Nephron (organoid): ENCODE measurements at regions not wholly inside any gene's neighbourhood (a gene's known extent, or its start where the extent isn't known, plus 50 kb on each side); places are given as distances from the start of the nearest gene placed in this dataset.
A peak's percentile ranks its signal among the peaks of the same experiment; 100 is the strongest.

Source experiments
- H3K27ac Mint-ChIP-seq, 3 experiments: 2 replicates each; pipeline ENCODE4 v1.8.0; 2020; ENCODE audit warnings: mixed read lengths in 3 of 3, mild to moderate bottlenecking in 2 of 3, moderate library complexity in 1 of 3
- H3K27me3 Mint-ChIP-seq: 2 replicates; pipeline ENCODE4 v1.8.0; 2021; ENCODE audit warnings: low read depth, mild to moderate bottlenecking, moderate library complexity, mixed read lengths
- H3K36me3 Mint-ChIP-seq: 2 replicates; pipeline ENCODE4 v1.8.0; 2020; ENCODE audit warnings: low read depth, mixed read lengths
- H3K4me1 Mint-ChIP-seq: 2 replicates; pipeline ENCODE4 v1.8.0; 2020; ENCODE audit warnings: mixed read lengths
- H3K4me3 Mint-ChIP-seq, 3 experiments: 2 replicates each; pipeline ENCODE4 v1.8.0; 2020; ENCODE audit warnings: mild to moderate bottlenecking in 3 of 3, mixed read lengths in 3 of 3, moderate library complexity in 2 of 3
- H3K9me3 Mint-ChIP-seq: 2 replicates; pipeline ENCODE4 v1.8.0; 2020; ENCODE audit warnings: mixed read lengths
- TF ChIP-seq, protein P1 (sequence below), 3 experiments: fragments of 200-600 bp; sonication (generic); IDR thresholded peaks; one replicate each; pipeline ENCODE4 v1.5.0; 2021; ENCODE audit warnings: antibody characterized with exemption in 3 of 3; ENCODE audit not compliant: unreplicated experiment in 3 of 3

DNA sequence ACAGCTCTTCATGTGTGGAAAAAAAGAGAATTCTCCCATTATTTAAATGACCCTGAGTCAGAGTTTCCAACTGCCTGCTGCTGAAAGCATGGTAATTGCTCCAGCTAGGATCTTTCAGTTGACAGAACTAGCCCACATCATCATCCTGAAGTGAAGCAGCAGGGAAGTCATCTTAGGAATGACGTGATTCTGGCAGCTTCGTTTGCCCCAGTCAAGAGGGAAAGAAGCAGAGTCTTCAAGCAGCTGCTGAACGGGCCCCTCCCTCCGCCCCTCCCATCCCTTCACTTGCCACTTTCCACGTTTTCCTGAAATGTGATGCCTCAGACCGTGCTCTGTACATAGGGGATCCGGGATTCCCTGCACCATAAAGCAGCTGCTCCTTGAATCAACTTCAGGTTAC lies 455.0 kb upstream of the TMEM132C start:
- peaks cover 16% of the 10 kb centered on the region for H3K4me1 Mint-ChIP-seq
- H3K9me3 Mint-ChIP-seq: no peaks in the 10 kb centered on the region
- H3K36me3 Mint-ChIP-seq: no peaks in the 10 kb centered on the region
- H3K27ac Mint-ChIP-seq: peak overlapping the region in 2 of 3 experiments; percentile 63 to 72
- TF ChIP-seq, protein P1, sequence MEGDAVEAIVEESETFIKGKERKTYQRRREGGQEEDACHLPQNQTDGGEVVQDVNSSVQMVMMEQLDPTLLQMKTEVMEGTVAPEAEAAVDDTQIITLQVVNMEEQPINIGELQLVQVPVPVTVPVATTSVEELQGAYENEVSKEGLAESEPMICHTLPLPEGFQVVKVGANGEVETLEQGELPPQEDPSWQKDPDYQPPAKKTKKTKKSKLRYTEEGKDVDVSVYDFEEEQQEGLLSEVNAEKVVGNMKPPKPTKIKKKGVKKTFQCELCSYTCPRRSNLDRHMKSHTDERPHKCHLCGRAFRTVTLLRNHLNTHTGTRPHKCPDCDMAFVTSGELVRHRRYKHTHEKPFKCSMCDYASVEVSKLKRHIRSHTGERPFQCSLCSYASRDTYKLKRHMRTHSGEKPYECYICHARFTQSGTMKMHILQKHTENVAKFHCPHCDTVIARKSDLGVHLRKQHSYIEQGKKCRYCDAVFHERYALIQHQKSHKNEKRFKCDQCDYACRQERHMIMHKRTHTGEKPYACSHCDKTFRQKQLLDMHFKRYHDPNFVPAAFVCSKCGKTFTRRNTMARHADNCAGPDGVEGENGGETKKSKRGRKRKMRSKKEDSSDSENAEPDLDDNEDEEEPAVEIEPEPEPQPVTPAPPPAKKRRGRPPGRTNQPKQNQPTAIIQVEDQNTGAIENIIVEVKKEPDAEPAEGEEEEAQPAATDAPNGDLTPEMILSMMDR (IDR thresholded peaks at IDR 0.05; ENCODE audit: unreplicated experiment in 3 of 3): no peak
- H3K4me3 Mint-ChIP-seq: peak overlapping the region in 1 of 3 experiments; percentile 4
- H3K27me3 Mint-ChIP-seq: peaks cover 4% of the 10 kb centered on the region

DNA sequence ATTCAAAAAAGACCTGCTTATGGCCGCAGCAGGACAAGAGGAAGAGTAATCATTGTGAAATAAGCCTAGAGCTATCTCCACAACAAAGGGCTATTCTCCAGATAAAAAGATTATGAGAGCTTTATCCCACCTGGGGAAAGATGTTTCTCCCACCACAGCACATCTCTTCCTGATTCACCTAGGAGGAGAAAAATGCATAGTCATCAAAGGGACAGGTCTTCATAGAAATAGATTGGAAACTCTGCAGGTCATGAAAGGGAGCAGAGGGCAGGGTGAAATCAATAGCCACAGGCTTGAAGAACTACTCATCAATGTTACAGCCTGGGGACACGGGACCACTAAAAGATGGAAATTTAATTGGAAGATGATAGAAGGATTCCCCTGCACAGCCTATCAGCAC lies 453.8 kb upstream of the TMEM132C start:
- H3K4me3 Mint-ChIP-seq: no peak overlapping the region
- H3K4me1 Mint-ChIP-seq: peaks cover 16% of the 10 kb centered on the region
- no peak overlapping the region for H3K27ac Mint-ChIP-seq
- no peaks in the 10 kb centered on the region for H3K36me3 Mint-ChIP-seq
- no peaks in the 10 kb centered on the region for H3K9me3 Mint-ChIP-seq
- H3K27me3 Mint-ChIP-seq: peaks cover 1% of the 10 kb centered on the region
- TF ChIP-seq, protein P1 (IDR thresholded peaks at IDR 0.05; ENCODE audit: unreplicated experiment in 3 of 3): no peak

DNA sequence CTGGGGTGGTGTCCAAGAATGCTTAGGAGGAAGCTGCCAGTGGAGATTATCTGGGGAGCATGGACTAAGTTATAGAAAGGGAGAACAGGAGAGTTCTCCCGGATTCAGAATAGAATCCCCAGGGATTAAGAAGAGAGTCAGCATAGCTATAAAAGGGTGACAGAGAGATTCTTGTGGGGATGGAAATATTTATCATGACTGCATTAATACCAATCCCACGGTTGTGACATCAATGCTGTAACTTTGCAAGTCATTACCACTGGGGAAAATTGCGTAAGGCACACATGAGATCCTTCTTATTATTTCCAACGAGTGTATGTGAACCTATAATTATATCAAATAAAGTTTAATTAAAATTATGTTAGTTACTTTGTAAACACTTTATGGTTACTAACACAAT lies 447.9 kb upstream of the TMEM132C start:
- TF ChIP-seq, protein P1 (IDR thresholded peaks at IDR 0.05; ENCODE audit: unreplicated experiment in 3 of 3): no peak
- no peaks in the 10 kb centered on the region for H3K4me1 Mint-ChIP-seq

DNA sequence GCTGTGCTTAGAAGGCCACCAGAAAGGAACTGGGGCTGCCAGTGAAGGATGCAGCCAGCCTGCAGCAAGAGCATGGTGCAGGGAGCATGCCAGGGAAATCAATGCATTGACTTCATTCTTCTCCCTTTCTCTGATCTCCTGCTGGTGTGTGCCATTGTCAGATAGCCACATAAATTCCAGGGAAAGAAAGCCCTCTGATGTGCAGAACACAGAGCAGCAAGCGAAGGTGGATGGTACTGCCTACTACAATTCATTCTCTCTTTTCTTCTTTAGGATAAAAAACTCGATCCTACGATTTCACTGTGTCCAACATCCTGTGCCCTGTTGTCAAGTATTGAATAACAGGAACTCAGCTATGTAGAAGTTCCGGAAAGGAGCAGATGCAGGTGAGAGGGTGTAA lies 446.7 kb upstream of the TMEM132C start:
- H3K27ac Mint-ChIP-seq: no peak overlapping the region

More for the DNA sequence above, 447.9 kb upstream of the TMEM132C start:
- Mint-ChIP-seq H3K9me3 (no peaks in the 10 kb centered on the region), H3K27ac (no peak overlapping the region), H3K36me3 (no peaks in the 10 kb centered on the region), H3K27me3 (peaks cover 10% of the 10 kb centered on the region), H3K4me3 (no peak overlapping the region)

DNA sequence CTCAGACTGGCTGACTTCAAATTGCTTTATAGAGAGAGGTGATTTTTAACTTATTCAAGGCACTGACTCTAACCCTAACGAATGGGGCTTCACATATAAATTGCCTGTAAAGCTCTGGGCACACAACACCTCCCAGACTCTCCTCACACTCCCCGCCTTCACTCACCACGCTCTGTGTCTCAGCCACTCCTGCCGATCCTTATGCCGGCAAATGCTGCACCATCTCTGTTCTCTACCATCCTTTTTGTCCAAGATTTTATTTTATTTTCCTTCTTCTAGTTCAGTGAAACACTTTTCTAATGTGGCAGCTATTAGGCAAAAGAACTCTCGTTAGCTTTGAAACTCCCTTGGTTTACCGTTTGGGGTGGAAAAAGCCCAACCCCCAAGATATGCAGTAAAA lies 446.1 kb upstream of the TMEM132C start:
- Mint-ChIP-seq H3K4me1 (no peaks in the 10 kb centered on the region), H3K27ac (no peak overlapping the region), H3K4me3 (no peak overlapping the region), H3K36me3 (no peaks in the 10 kb centered on the region), H3K9me3 (no peaks in the 10 kb centered on the region), H3K27me3 (peaks cover 18% of the 10 kb centered on the region)
- TF ChIP-seq, protein P1 (IDR thresholded peaks at IDR 0.05; ENCODE audit: unreplicated experiment in 3 of 3): no peak

More for the DNA sequence above, 446.7 kb upstream of the TMEM132C start:
- TF ChIP-seq, protein P1 (IDR thresholded peaks at IDR 0.05; ENCODE audit: unreplicated experiment in 3 of 3): no peak
- Mint-ChIP-seq H3K27me3 (peaks cover 13% of the 10 kb centered on the region), H3K4me1 (no peaks in the 10 kb centered on the region), H3K4me3 (no peak overlapping the region), H3K9me3 (no peaks in the 10 kb centered on the region), H3K36me3 (no peaks in the 10 kb centered on the region)

DNA sequence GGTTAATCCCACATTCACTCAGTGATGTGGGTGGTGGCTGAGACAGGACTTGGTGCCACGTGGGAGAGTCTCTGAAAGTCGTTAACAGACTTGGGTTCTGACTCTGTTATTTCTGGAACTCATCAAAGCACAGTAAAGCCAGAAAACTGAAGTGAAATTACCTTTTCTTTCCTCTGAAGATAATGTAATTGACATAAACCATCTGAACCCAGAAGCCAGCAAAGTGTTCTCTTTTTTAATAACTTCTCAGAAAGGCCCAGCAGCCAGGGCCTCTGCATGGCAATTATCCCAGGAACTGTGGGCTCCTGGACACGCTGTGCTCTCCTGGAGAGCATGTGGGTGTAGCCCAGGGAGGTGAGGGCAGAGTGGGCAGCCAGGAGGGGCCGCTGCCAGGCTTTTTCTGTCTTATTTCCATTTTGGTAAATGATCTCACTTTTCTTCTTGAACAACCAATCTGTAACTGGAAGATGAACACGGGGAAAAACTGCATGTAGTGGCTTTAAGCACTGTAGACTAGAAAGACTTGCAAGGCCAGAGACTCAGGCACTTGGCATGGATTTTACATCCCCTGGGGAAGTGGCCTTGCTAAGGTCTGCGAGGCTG lies 444.1 kb upstream of the TMEM132C start:
- no peak overlapping the region for H3K4me3 Mint-ChIP-seq
- peaks cover 24% of the 10 kb centered on the region for H3K27me3 Mint-ChIP-seq
- peaks cover 3% of the 10 kb centered on the region for H3K9me3 Mint-ChIP-seq
- H3K36me3 Mint-ChIP-seq: no peaks in the 10 kb centered on the region
- H3K27ac Mint-ChIP-seq: no peak overlapping the region
- TF ChIP-seq, protein P1 (IDR thresholded peaks at IDR 0.05; ENCODE audit: unreplicated experiment in 3 of 3): no peak
- H3K4me1 Mint-ChIP-seq: no peaks in the 10 kb centered on the region
